ENCODE measurements at regions not wholly inside any gene's neighbourhood (a gene's known extent, or its start where the extent isn't known, plus 50 kb on each side); places are given as distances from the start of the nearest gene placed in this dataset.

DNA sequence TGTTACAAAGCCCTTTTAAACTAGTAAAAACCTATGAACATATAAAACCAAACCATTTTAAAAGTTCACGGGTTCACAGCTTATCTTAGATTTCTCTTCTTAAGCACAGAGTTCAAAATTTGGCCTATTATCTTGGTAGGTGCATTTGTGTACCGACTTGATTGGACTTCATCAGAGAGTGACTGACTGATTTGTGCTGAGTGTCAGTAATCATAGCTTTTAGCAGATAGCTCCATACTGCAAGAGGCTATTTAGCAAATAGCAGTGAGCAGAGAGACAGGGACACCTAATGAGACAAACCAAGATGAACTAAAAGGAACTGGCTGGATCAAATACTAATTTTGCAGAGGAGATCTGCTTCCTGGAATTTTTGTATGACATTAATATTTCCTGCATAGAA lies 274.5 kb downstream of the PRR16 start:
- no peak overlapping the region for H3K27ac ChIP-seq (ENCODE audit: insufficient read depth, low read length)
- ChIA-PET CTCF (no interaction called here), POLR2A (ENCODE audit: unreplicated experiment) (no interaction called here)
- H4K20me1 ChIP-seq (ENCODE audit: insufficient read depth, low read length): no peaks in the 10 kb centered on the region
- no peak overlapping the region for H4K8ac ChIP-seq (ENCODE audit: low read depth in 2 of 2, low read length in 2 of 2)
- H3K18ac ChIP-seq (ENCODE audit: low read depth, low read length): no peak overlapping the region
- ATAC-seq (ENCODE audit: low read depth) (no peak), DNase-seq (no peak)
- H3K9ac ChIP-seq (ENCODE audit: low read depth, low read length): no peak overlapping the region
- no peaks in the 10 kb centered on the region for H3K36me3 ChIP-seq (ENCODE audit: control insufficient read depth, insufficient read depth, low read length)
- WGBS, 2 experiments (ENCODE audit: extremely low coverage in 2 of 2, insufficient read length in 1 of 2): 20% methylated on average over 1 of the region's 2 CpGs; no CpG with 5 or more reads in 1 of the 2 experiments
- H4K5ac ChIP-seq (ENCODE audit: low read depth, low read length): no peak overlapping the region
- dilution Hi-C loops (cut with HindIII; ENCODE audit: low sequenced_read_pairs, unreplicated experiment) (no loop called here), in situ Hi-C loops (cut with MboI; ENCODE audit: low sequenced_read_pairs) (no loop called here), intact Hi-C loops (cut with micrococcal nuclease) (no loop called here)
- no peak overlapping the region for H2BK120ac ChIP-seq (ENCODE audit: low read depth, low read length)
- H3K4me1 ChIP-seq (ENCODE audit: control insufficient read depth, insufficient read depth, low read length): no peaks in the 10 kb centered on the region
- no peak overlapping the region for H2AFZ ChIP-seq (replicated peaks; ENCODE audit: low read length, poor library complexity)
- H3K9me3 ChIP-seq (ENCODE audit: control insufficient read depth, insufficient read depth, low read length): no peaks in the 10 kb centered on the region
- no peak overlapping the region for H2BK5ac ChIP-seq (ENCODE audit: low read depth, low read length, poor library complexity, severe bottlenecking)
- no peak overlapping the region for H3K14ac ChIP-seq (replicated peaks; ENCODE audit: low read depth, low read length)
- no peak overlapping the region for H4K91ac ChIP-seq (ENCODE audit: insufficient read depth, low read depth, low read length)
- no peaks in the 10 kb centered on the region for H3K9me1 ChIP-seq (ENCODE audit: insufficient read depth, low read length)
- H3K27me3 ChIP-seq (ENCODE audit: control insufficient read depth, insufficient read depth, low read length): no peaks in the 10 kb centered on the region
- no peak overlapping the region for H3K23ac ChIP-seq (ENCODE audit: low read depth, low read length)
- H2BK20ac ChIP-seq (ENCODE audit: low read depth, low read length): no peak overlapping the region
- no peak overlapping the region for H2AK5ac ChIP-seq (ENCODE audit: low read depth, low read length)
- no TSS peak for BruUV-seq (replicated peaks)
- H3K4me2 ChIP-seq (ENCODE audit: low read depth, low read length): no peak overlapping the region
- H3K4ac ChIP-seq (ENCODE audit: low read depth, low read length): no peak overlapping the region
- no peak overlapping the region for H2BK15ac ChIP-seq (ENCODE audit: low read depth, low read length)
- no peak overlapping the region for H3K4me3 ChIP-seq (ENCODE audit: insufficient read depth, low read depth, low read length)
- TF ChIP-seq CTCF (conservative IDR thresholded peaks at IDR 0.05; ENCODE audit: low read depth, low read length) (no peak), MAFK (IDR thresholded peaks at IDR 0.05; ENCODE audit: low read depth, low read length) (no peak), NFE2L2 (IDR thresholded peaks at IDR 0.05; ENCODE audit: low read depth, low read length) (no peak), SMC3 (IDR thresholded peaks at IDR 0.05; ENCODE audit: low read depth, low read length) (no peak), RFX5 (IDR thresholded peaks at IDR 0.05; ENCODE audit: low read depth, low read length) (no peak), FOS (IDR thresholded peaks at IDR 0.05; ENCODE audit: low read depth, low read length) (no peak), CHD1 (IDR thresholded peaks at IDR 0.05; ENCODE audit: low read depth, low read length) (no peak), RAD21 (IDR thresholded peaks at IDR 0.05; ENCODE audit: low read length) (no peak)
- TF ChIP-seq, protein P1, sequence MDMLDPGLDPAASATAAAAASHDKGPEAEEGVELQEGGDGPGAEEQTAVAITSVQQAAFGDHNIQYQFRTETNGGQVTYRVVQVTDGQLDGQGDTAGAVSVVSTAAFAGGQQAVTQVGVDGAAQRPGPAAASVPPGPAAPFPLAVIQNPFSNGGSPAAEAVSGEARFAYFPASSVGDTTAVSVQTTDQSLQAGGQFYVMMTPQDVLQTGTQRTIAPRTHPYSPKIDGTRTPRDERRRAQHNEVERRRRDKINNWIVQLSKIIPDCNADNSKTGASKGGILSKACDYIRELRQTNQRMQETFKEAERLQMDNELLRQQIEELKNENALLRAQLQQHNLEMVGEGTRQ (IDR thresholded peaks at IDR 0.05; ENCODE audit: low read depth, low read length): no peak
- no peak overlapping the region for H2AK9ac ChIP-seq (replicated peaks; ENCODE audit: low read depth, low read length, poor library complexity)
- no peak overlapping the region for H3K56ac ChIP-seq (ENCODE audit: extremely low read depth, insufficient read depth, low read length)
- H3K79me1 ChIP-seq (ENCODE audit: low read depth in 1 of 2, low read length in 2 of 2): no peaks in the 10 kb centered on the region

Measured in IMR-90 (cell line).